PC-3 (cell line): ENCODE measurements at regions not wholly inside any gene's neighbourhood (a gene's known extent, or its start where the extent isn't known, plus 50 kb on each side); places are given as distances from the start of the nearest gene placed in this dataset.

Experiments used
- ATAC-seq: fragments of 200-7000 bp; cut with Tn5 transposase; 2 replicates; pipeline ENCODE4 v1.9.1; 2020; ENCODE audit warnings: mild to moderate bottlenecking, moderate library complexity
- BruUV-seq: library from RNA; stranded (reverse); fragments of 400-500 nt; replicated peaks from 2 replicates; lab custom pipeline; 2021; lab: Mats Ljungman, UMichigan
- CTCF ChIA-PET: fragments of 300-600 bp; sonication (Branson Sonifier 250); formaldehyde crosslinking; loops from one replicate; lab custom pipeline; 2022; ENCODE audit warnings: antibody characterized with exemption; lab: Charles Lee
- POLR2A ChIA-PET: fragments of 300-600 bp; sonication (Branson Sonifier 250); formaldehyde crosslinking; loops from one replicate; lab custom pipeline; 2022; ENCODE audit warnings: antibody characterized with exemption; ENCODE audit not compliant: unreplicated experiment; lab: Charles Lee
- DNase-seq: peaks from one replicate; pipeline ENCODE4 v3.0.0-alpha.2; 2015
- H2AFZ ChIP-seq: fragments of 300-600 bp; sonication (generic); 2 replicates; pipeline ENCODE4 v1.6.0; 2016; ENCODE audit warnings: antibody characterized with exemption, low read length
- H3F3A ChIP-seq: fragments of 300-600 bp; sonication (generic); one replicate; pipeline ENCODE4 v1.6.0; 2017; ENCODE audit warnings: antibody characterized with exemption, low read length, control low read depth, mild to moderate bottlenecking; ENCODE audit not compliant: unreplicated experiment
- H3K27ac ChIP-seq: fragments of 300-600 bp; sonication (generic); 2 replicates; pipeline ENCODE4 v1.5.1; 2016; ENCODE audit warnings: mild to moderate bottlenecking, low read length
- H3K27me3 ChIP-seq: fragments of 300-600 bp; sonication (generic); 2 replicates; pipeline ENCODE4 v1.6.1; 2016; ENCODE audit warnings: low read length, mixed read lengths
- H3K36me3 ChIP-seq: fragments of 300-600 bp; sonication (generic); 2 replicates; pipeline ENCODE4 v1.6.1; 2016; ENCODE audit warnings: low read depth, mixed run types, low read length, mixed read lengths
- H3K4me1 ChIP-seq: fragments of 300-600 bp; sonication (generic); 2 replicates; pipeline ENCODE4 v1.5.1; 2016; ENCODE audit warnings: low read length; ENCODE audit not compliant: insufficient read depth
- H3K4me2 ChIP-seq: fragments of 300-600 bp; sonication (generic); 2 replicates; pipeline ENCODE4 v1.6.0; 2016; ENCODE audit warnings: low read length
- H3K4me3 ChIP-seq: fragments of 300-600 bp; sonication (generic); 2 replicates; pipeline ENCODE4 v1.5.1; 2016; ENCODE audit warnings: mild to moderate bottlenecking, low read length, mixed read lengths
- H3K79me2 ChIP-seq: fragments of 300-600 bp; sonication (generic); 2 replicates; pipeline ENCODE4 v1.6.1; 2017; ENCODE audit warnings: low read length, mixed read lengths
- H3K9ac ChIP-seq: fragments of 300-600 bp; sonication (generic); 2 replicates; pipeline ENCODE4 v1.6.0; 2016; ENCODE audit warnings: mild to moderate bottlenecking, low read length
- H3K9me2 ChIP-seq: fragments of 300-600 bp; sonication (generic); replicated peaks from 2 replicates; pipeline ENCODE4 v1.6.1; 2016; ENCODE audit warnings: mixed run types, low read length, mixed read lengths
- H3K9me3 ChIP-seq: fragments of 300-600 bp; sonication (generic); 2 replicates; pipeline ENCODE4 v1.6.1; 2016; ENCODE audit warnings: low read length, mixed read lengths
- H4K20me1 ChIP-seq: fragments of 300-600 bp; sonication (generic); 2 replicates; pipeline ENCODE4 v1.6.1; 2016; ENCODE audit warnings: low read length, mixed read lengths
- EZH2 ChIP-seq: fragments of 300-600 bp; sonication (generic); IDR thresholded peaks from one replicate; pipeline ENCODE4 v1.6.1; 2017; ENCODE audit warnings: antibody characterized with exemption, mild to moderate bottlenecking, low read length; ENCODE audit not compliant: unreplicated experiment
- EZH2phosphoT487 ChIP-seq: fragments of 300-600 bp; sonication (generic); IDR thresholded peaks from 2 replicates; pipeline ENCODE4 v1.6.1; 2018; ENCODE audit warnings: mild to moderate bottlenecking, antibody characterized with exemption, low read length, borderline replicate concordance
- intact Hi-C: fragments of 100-400 bp; cut with micrococcal nuclease; formaldehyde crosslinking; loops from 2 replicates; pipeline ENCODE4 v1.9.0; 2023
- TF ChIP-seq, protein P1 (sequence below): fragments of 300-600 bp; sonication (generic); conservative IDR thresholded peaks from 2 replicates; pipeline ENCODE4 v1.5.1; 2017; ENCODE audit warnings: antibody characterized with exemption, low read depth, mild to moderate bottlenecking, low read length

- no peak for ATAC-seq
- Histone ChIP-seq H3K27ac (no peak overlapping the region), H3K4me3 (no peak overlapping the region), H3K9me3 (no peaks in the 10 kb centered on the region), H3K9me2 (no peaks in the 10 kb centered on the region), H3K4me1 (0 out of 2 replicates have a peak, but pooled peaks cover 4% of the 10 kb centered on the region), H2AFZ (no peak overlapping the region), H3K36me3 (no peaks in the 10 kb centered on the region), H3K27me3 (no peaks in the 10 kb centered on the region), H4K20me1 (no peaks in the 10 kb centered on the region), H3K9ac (no peak overlapping the region), H3K4me2 (no peak overlapping the region), H3F3A (no peaks in the 10 kb centered on the region), H3K79me2 (no peaks in the 10 kb centered on the region)
- peak; percentile 30 for DNase-seq
- intact Hi-C loops: no loop called here
- no TSS peak for BruUV-seq
- TF ChIP-seq EZH2 (no peak), EZH2phosphoT487 (no peak)
- TF ChIP-seq, protein P1, sequence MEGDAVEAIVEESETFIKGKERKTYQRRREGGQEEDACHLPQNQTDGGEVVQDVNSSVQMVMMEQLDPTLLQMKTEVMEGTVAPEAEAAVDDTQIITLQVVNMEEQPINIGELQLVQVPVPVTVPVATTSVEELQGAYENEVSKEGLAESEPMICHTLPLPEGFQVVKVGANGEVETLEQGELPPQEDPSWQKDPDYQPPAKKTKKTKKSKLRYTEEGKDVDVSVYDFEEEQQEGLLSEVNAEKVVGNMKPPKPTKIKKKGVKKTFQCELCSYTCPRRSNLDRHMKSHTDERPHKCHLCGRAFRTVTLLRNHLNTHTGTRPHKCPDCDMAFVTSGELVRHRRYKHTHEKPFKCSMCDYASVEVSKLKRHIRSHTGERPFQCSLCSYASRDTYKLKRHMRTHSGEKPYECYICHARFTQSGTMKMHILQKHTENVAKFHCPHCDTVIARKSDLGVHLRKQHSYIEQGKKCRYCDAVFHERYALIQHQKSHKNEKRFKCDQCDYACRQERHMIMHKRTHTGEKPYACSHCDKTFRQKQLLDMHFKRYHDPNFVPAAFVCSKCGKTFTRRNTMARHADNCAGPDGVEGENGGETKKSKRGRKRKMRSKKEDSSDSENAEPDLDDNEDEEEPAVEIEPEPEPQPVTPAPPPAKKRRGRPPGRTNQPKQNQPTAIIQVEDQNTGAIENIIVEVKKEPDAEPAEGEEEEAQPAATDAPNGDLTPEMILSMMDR: no peak
- POLR2A ChIA-PET: no interaction called here
- CTCF ChIA-PET: no interaction called here
Observed at GRCh38 chr15:94177112-94177511, 54.2 kb upstream of the MCTP2 start.

- Histone ChIP-seq H3K9me2 (no peaks in the 10 kb centered on the region), H3K79me2 (no peaks in the 10 kb centered on the region), H3K27me3 (no peaks in the 10 kb centered on the region), H3K4me3 (no peak overlapping the region), H3K4me2 (no peak overlapping the region), H2AFZ (no peak overlapping the region), H3K9me3 (no peaks in the 10 kb centered on the region), H3F3A (no peaks in the 10 kb centered on the region), H3K9ac (no peak overlapping the region), H3K27ac (no peak overlapping the region), H4K20me1 (no peaks in the 10 kb centered on the region), H3K4me1 (0 out of 2 replicates have a peak, but pooled peaks cover 4% of the 10 kb centered on the region), H3K36me3 (no peaks in the 10 kb centered on the region)
- intact Hi-C loops: no loop called here
- TF ChIP-seq, protein P1: no peak
- TF ChIP-seq EZH2 (no peak), EZH2phosphoT487 (no peak)
- BruUV-seq: no TSS peak
- ChIA-PET POLR2A (no interaction called here), CTCF (no interaction called here)
- ATAC-seq (no peak), DNase-seq (peak; percentile 11)
Observed at GRCh38 chr15:94175420-94175819, 55.9 kb upstream of the MCTP2 start.

GRCh38 chr15:94174399-94174802 lies 57.0 kb upstream of the MCTP2 start:
- no peak for ATAC-seq
- H4K20me1 ChIP-seq: no peaks in the 10 kb centered on the region
- TF ChIP-seq, protein P1: no peak
- TF ChIP-seq EZH2 (no peak), EZH2phosphoT487 (no peak)
- no peak overlapping the region for H2AFZ ChIP-seq
- intact Hi-C loops: no loop called here
- H3K4me3 ChIP-seq: no peak overlapping the region
- DNase-seq: peak; percentile 75
- 0 out of 2 replicates have a peak, but pooled peaks cover 4% of the 10 kb centered on the region for H3K4me1 ChIP-seq
- peak overlapping the region; percentile 30 for H3K27ac ChIP-seq
- H3K4me2 ChIP-seq: no peak overlapping the region
- CTCF ChIA-PET: no interaction called here
- no peaks in the 10 kb centered on the region for H3K27me3 ChIP-seq
- no peaks in the 10 kb centered on the region for H3K36me3 ChIP-seq
- BruUV-seq: no TSS peak
- H3K79me2 ChIP-seq: no peaks in the 10 kb centered on the region
- H3F3A ChIP-seq: no peaks in the 10 kb centered on the region
- H3K9me3 ChIP-seq: no peaks in the 10 kb centered on the region
- no peak overlapping the region for H3K9ac ChIP-seq
- POLR2A ChIA-PET: no interaction called here
- H3K9me2 ChIP-seq: no peaks in the 10 kb centered on the region
